ENCODE measurements at regions not wholly inside any gene's neighbourhood (a gene's known extent, or its start where the extent isn't known, plus 50 kb on each side); places are given as distances from the start of the nearest gene placed in this dataset.

GRCh38 chr14:44626423-44626822 lies 119.3 kb upstream of the FSCB start:
- no peak for TF ChIP-seq SP1 (IDR thresholded peaks at IDR 0.05)
- TF ChIP-seq FOXK2 (IDR thresholded peaks at IDR 0.05) = no peak
- TF ChIP-seq ARNT (IDR thresholded peaks at IDR 0.05) = no peak
- TF ChIP-seq NFRKB (IDR thresholded peaks at IDR 0.05) = no peak
- TF ChIP-seq TARDBP (IDR thresholded peaks at IDR 0.05) = no peak
- TF ChIP-seq FOXM1 (IDR thresholded peaks at IDR 0.05; ENCODE audit: borderline replicate concordance) = no peak
- no peak for TF ChIP-seq L3MBTL2 (conservative IDR thresholded peaks at IDR 0.05)
- no peak for TF ChIP-seq SUZ12 (IDR thresholded peaks at IDR 0.05)

Data from HEK293T (cell line).